ENCODE measurements at regions not wholly inside any gene's neighbourhood (a gene's known extent, or its start where the extent isn't known, plus 50 kb on each side); places are given as distances from the start of the nearest gene placed in this dataset.

- H3K9me3 Mint-ChIP-seq = peaks cover 17% of the 10 kb centered on the region
- TF ChIP-seq, protein P1, sequence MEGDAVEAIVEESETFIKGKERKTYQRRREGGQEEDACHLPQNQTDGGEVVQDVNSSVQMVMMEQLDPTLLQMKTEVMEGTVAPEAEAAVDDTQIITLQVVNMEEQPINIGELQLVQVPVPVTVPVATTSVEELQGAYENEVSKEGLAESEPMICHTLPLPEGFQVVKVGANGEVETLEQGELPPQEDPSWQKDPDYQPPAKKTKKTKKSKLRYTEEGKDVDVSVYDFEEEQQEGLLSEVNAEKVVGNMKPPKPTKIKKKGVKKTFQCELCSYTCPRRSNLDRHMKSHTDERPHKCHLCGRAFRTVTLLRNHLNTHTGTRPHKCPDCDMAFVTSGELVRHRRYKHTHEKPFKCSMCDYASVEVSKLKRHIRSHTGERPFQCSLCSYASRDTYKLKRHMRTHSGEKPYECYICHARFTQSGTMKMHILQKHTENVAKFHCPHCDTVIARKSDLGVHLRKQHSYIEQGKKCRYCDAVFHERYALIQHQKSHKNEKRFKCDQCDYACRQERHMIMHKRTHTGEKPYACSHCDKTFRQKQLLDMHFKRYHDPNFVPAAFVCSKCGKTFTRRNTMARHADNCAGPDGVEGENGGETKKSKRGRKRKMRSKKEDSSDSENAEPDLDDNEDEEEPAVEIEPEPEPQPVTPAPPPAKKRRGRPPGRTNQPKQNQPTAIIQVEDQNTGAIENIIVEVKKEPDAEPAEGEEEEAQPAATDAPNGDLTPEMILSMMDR (IDR thresholded peaks at IDR 0.05) = no peak
- no peaks in the 10 kb centered on the region for H3K27me3 Mint-ChIP-seq
- H3K4me1 Mint-ChIP-seq = no peaks in the 10 kb centered on the region
- H3K27ac Mint-ChIP-seq = no peak overlapping the region
- DNase-seq (no peak), ATAC-seq (ENCODE audit: low read depth) (no peak)
- intact Hi-C loops (cut with micrococcal nuclease) = no loop called here
- ChIA-PET CTCF (no interaction called here), POLR2A (no interaction called here)
- no peaks in the 10 kb centered on the region for H3K36me3 Mint-ChIP-seq (ENCODE audit: low read depth)
- H3K4me3 Mint-ChIP-seq = no peak overlapping the region
These were observed 420.0 kb upstream of the MYT1L start for GRCh38 chr2:2750867-2751714.

- Mint-ChIP-seq H3K9me3 (peaks cover 15% of the 10 kb centered on the region), H3K4me1 (no peaks in the 10 kb centered on the region), H3K27me3 (no peaks in the 10 kb centered on the region), H3K36me3 (ENCODE audit: low read depth) (no peaks in the 10 kb centered on the region), H3K27ac (no peak overlapping the region), H3K4me3 (no peak overlapping the region)
- TF ChIP-seq, protein P1 (IDR thresholded peaks at IDR 0.05) = no peak
- CTCF ChIA-PET = no interaction called here
- ATAC-seq (ENCODE audit: low read depth) = no peak
- intact Hi-C loops (cut with micrococcal nuclease) = no loop called here
- DNase-seq = no peak
- POLR2A ChIA-PET = no interaction called here
These were observed 418.1 kb upstream of the MYT1L start for GRCh38 chr2:2749206-2749598.

DNA sequence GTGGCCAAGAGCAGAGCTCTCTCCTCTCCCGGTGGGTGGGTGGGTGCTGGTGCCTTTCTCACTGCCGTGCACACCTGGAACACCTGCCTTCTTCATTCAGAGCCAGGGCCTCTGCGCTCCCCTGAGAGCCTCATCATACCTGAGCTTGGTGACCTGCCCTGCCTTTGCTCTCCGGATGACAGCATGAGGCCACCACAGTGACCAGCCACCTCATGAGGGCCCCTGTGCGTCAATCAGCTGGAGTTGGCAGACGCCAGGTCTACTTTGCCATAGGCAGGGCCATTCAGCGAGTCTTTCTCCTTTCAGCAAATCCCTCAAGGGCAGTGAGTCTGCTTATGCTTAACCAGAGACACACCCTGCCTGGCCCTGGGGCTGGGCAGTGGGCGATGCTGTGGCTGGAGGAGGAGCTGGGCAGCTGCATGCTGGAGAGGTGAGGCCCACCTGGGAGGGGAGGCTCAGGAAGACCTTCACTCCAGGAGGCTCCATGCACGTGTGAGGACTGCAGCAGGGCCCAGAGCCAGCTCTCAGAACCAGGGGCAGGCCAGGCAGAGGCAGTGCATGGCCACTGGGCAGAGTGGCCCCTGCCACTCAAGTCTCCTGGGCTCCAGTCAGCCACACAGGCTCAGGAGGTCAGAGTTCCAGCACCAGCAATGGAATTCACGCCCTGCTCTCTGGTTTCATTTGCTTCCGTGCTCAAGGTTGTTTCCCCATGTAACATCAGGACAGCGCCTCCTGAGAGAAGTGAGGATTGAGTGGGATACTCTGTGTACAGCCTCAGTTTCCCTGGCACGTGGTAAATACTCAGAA lies 417.5 kb upstream of the MYT1L start:
- ChIA-PET CTCF (no interaction called here), POLR2A (no interaction called here)
- TF ChIP-seq, protein P1 (IDR thresholded peaks at IDR 0.05) = no peak
- Mint-ChIP-seq H3K4me3 (no peak overlapping the region), H3K27ac (no peak overlapping the region), H3K36me3 (ENCODE audit: low read depth) (no peaks in the 10 kb centered on the region), H3K9me3 (peaks cover 9% of the 10 kb centered on the region), H3K4me1 (no peaks in the 10 kb centered on the region), H3K27me3 (no peaks in the 10 kb centered on the region)
- intact Hi-C loops (cut with micrococcal nuclease) = no loop called here
- no peak for ATAC-seq (ENCODE audit: low read depth)
- no peak for DNase-seq

DNA sequence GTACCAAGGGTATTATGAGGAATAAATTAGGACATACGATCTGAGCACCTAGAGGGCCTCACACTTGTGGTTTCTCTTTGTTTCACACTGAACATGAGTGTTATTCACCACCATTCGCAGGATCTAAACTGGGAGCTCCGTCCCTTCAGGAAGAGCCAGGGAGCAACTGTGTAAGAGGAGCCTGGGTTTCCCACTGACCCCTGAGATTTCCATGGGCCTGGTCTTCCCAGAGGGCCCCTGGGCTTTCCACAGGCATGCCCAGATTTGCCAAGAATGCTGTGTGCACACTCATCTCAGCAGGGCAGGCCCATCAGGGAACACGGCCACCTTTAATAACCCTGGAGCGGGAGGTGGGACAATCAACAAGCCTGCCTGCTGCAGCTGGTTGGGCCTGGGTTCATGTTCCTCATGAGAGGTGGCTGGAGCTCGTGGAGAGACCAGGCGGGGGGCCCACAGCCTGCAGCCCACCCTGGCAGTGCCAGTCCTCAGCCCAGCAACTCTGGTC lies 416.8 kb upstream of the MYT1L start:
- ChIA-PET CTCF (no interaction called here), POLR2A (no interaction called here)
- peaks cover 5% of the 10 kb centered on the region for H3K9me3 Mint-ChIP-seq
- no peaks in the 10 kb centered on the region for H3K27me3 Mint-ChIP-seq
- intact Hi-C loops (cut with micrococcal nuclease) = no loop called here
- ATAC-seq (ENCODE audit: low read depth) = no peak
- TF ChIP-seq, protein P1 (IDR thresholded peaks at IDR 0.05) = no peak
- H3K36me3 Mint-ChIP-seq (ENCODE audit: low read depth) = no peaks in the 10 kb centered on the region
- no peaks in the 10 kb centered on the region for H3K4me1 Mint-ChIP-seq
- H3K4me3 Mint-ChIP-seq = no peak overlapping the region
- no peak for DNase-seq
- H3K27ac Mint-ChIP-seq = no peak overlapping the region

DNA sequence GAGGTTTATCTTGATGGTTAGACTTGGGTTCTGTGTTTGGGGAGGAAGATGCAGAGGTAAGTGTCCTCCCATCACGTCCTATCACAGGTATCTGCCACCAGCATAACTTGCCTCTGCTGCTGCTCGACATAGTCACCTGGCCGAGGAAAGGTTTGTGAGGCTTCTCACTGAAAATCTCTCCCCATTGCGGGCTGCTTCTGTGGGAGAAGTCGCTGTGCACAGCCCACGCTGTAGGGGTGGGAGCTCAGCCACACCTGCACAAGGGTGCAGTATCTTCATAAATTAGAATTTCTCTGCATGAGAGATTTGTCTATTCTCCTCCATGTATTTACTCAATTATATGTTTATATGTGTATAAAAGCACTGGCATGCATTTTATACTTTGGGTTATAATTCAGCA lies 415.7 kb upstream of the MYT1L start:
- POLR2A ChIA-PET = no interaction called here
- no peaks in the 10 kb centered on the region for H3K4me1 Mint-ChIP-seq
- H3K27me3 Mint-ChIP-seq = no peaks in the 10 kb centered on the region
- H3K9me3 Mint-ChIP-seq = peaks cover 5% of the 10 kb centered on the region
- H3K27ac Mint-ChIP-seq = no peak overlapping the region
- TF ChIP-seq, protein P1 (IDR thresholded peaks at IDR 0.05) = no peak
- CTCF ChIA-PET = no interaction called here
- no peak for ATAC-seq (ENCODE audit: low read depth)
- no peak for DNase-seq
- intact Hi-C loops (cut with micrococcal nuclease) = no loop called here
- no peaks in the 10 kb centered on the region for H3K36me3 Mint-ChIP-seq (ENCODE audit: low read depth)
- H3K4me3 Mint-ChIP-seq = no peak overlapping the region
